ENCODE measurements at regions not wholly inside any gene's neighbourhood (a gene's known extent, or its start where the extent isn't known, plus 50 kb on each side); places are given as distances from the start of the nearest gene placed in this dataset.

- DNase-seq (ENCODE audit: extremely low spot score, unreplicated experiment): no peak
- no peak overlapping the region for H3K27ac Mint-ChIP-seq (ENCODE audit: unreplicated experiment)
- peaks cover 46% of the 10 kb centered on the region for H3K4me1 Mint-ChIP-seq (ENCODE audit: unreplicated experiment)
- peaks cover 13% of the 10 kb centered on the region for H3K27me3 Mint-ChIP-seq (ENCODE audit: unreplicated experiment)
- peaks cover 2% of the 10 kb centered on the region for H3K36me3 Mint-ChIP-seq (ENCODE audit: unreplicated experiment)
- H3K9me3 Mint-ChIP-seq (ENCODE audit: unreplicated experiment): no peaks in the 10 kb centered on the region
- no peak overlapping the region for H3K4me3 Mint-ChIP-seq (ENCODE audit: unreplicated experiment)
- no peak for TF ChIP-seq CTCF (IDR thresholded peaks at IDR 0.05)
Observed at GRCh38 chr18:45330170-45330594, 285.1 kb upstream of the SLC14A2 start.

- DNase-seq (ENCODE audit: extremely low spot score, unreplicated experiment): no peak
- H3K9me3 Mint-ChIP-seq (ENCODE audit: unreplicated experiment): no peaks in the 10 kb centered on the region
- H3K4me1 Mint-ChIP-seq (ENCODE audit: unreplicated experiment): peaks cover 36% of the 10 kb centered on the region
- no peak overlapping the region for H3K4me3 Mint-ChIP-seq (ENCODE audit: unreplicated experiment)
- H3K27me3 Mint-ChIP-seq (ENCODE audit: unreplicated experiment): peaks cover 38% of the 10 kb centered on the region
- no peak overlapping the region for H3K27ac Mint-ChIP-seq (ENCODE audit: unreplicated experiment)
- TF ChIP-seq CTCF (IDR thresholded peaks at IDR 0.05): no peak
- H3K36me3 Mint-ChIP-seq (ENCODE audit: unreplicated experiment): peaks cover 2% of the 10 kb centered on the region
Observed at GRCh38 chr18:45332871-45333270, 282.4 kb upstream of the SLC14A2 start.

GRCh38 chr18:45334191-45334590 is 281.1 kb upstream of the SLC14A2 start:
- Mint-ChIP-seq H3K27me3 (ENCODE audit: unreplicated experiment) (peaks cover 39% of the 10 kb centered on the region), H3K27ac (ENCODE audit: unreplicated experiment) (no peak overlapping the region), H3K36me3 (ENCODE audit: unreplicated experiment) (peaks cover 2% of the 10 kb centered on the region), H3K9me3 (ENCODE audit: unreplicated experiment) (no peaks in the 10 kb centered on the region), H3K4me1 (ENCODE audit: unreplicated experiment) (peaks cover 23% of the 10 kb centered on the region), H3K4me3 (ENCODE audit: unreplicated experiment) (no peak overlapping the region)
- TF ChIP-seq CTCF (IDR thresholded peaks at IDR 0.05): no peak
- no peak for DNase-seq (ENCODE audit: extremely low spot score, unreplicated experiment)

GRCh38 chr18:45335282-45336043 is 279.8 kb upstream of the SLC14A2 start:
- Mint-ChIP-seq H3K36me3 (ENCODE audit: unreplicated experiment) (peaks cover 2% of the 10 kb centered on the region), H3K4me1 (ENCODE audit: unreplicated experiment) (peaks cover 10% of the 10 kb centered on the region), H3K9me3 (ENCODE audit: unreplicated experiment) (no peaks in the 10 kb centered on the region), H3K27ac (ENCODE audit: unreplicated experiment) (no peak overlapping the region), H3K4me3 (ENCODE audit: unreplicated experiment) (no peak overlapping the region), H3K27me3 (ENCODE audit: unreplicated experiment) (peaks cover 39% of the 10 kb centered on the region)
- no peak for DNase-seq (ENCODE audit: extremely low spot score, unreplicated experiment)
- no peak for TF ChIP-seq CTCF (IDR thresholded peaks at IDR 0.05)

DNA sequence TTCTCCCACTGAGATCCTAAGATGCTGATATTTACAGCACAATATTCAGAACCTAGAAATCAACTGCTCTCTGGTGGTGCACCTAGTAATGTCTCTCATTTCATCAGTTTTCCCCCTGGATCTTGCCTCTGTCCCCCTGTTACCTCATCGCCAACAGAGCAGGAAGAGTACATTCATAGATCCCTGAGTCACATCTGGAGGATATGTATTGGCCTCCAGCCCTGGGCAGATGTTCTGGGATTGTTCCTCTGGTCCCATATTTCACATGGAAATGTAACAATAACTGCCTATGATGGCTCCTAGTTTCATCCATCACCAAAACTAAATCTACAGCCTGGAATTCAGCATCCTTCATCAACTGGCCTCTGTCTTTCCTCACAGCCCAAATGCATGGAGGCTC is 278.8 kb upstream of the SLC14A2 start:
- no peak overlapping the region for H3K27ac Mint-ChIP-seq (ENCODE audit: unreplicated experiment)
- H3K9me3 Mint-ChIP-seq (ENCODE audit: unreplicated experiment): no peaks in the 10 kb centered on the region
- H3K36me3 Mint-ChIP-seq (ENCODE audit: unreplicated experiment): peaks cover 2% of the 10 kb centered on the region
- TF ChIP-seq CTCF (IDR thresholded peaks at IDR 0.05): no peak
- no peak overlapping the region for H3K4me3 Mint-ChIP-seq (ENCODE audit: unreplicated experiment)
- H3K27me3 Mint-ChIP-seq (ENCODE audit: unreplicated experiment): peaks cover 39% of the 10 kb centered on the region
- peaks cover 13% of the 10 kb centered on the region for H3K4me1 Mint-ChIP-seq (ENCODE audit: unreplicated experiment)
- no peak for DNase-seq (ENCODE audit: extremely low spot score, unreplicated experiment)

All from osteocyte (in vitro differentiated cells).